ENCODE measurements at regions not wholly inside any gene's neighbourhood (a gene's known extent, or its start where the extent isn't known, plus 50 kb on each side); places are given as distances from the start of the nearest gene placed in this dataset.
A peak's percentile ranks its signal among the peaks of the same experiment; 100 is the strongest.

- Mint-ChIP-seq H3K36me3 (no peaks in the 10 kb centered on the region), H3K4me3 (no peak overlapping the region), H3K9me3 (no peaks in the 10 kb centered on the region), H3K4me1 (no peaks in the 10 kb centered on the region), H3K27me3 (peaks cover 0 to 30% (median 20%) of the 10 kb centered on the region in 5 donors), H3K27ac (no peak overlapping the region)
- POLR2A ChIA-PET, result no interaction called here
- CTCF ChIA-PET, result no interaction called here
- no peak for ATAC-seq
- Histone ChIP-seq H3K27me3 (ENCODE audit: control insufficient read depth in 2 of 2, insufficient read depth in 2 of 2, low read length in 2 of 2) (no peaks in the 10 kb centered on the region), H3K9me3 (ENCODE audit: control insufficient read depth in 2 of 3, low read length in 3 of 3) (no peaks in the 10 kb centered on the region), H3K4me1 (ENCODE audit: control insufficient read depth in 2 of 2, insufficient read depth in 2 of 2, low read length in 2 of 2) (no peaks in the 10 kb centered on the region), H3K36me3 (ENCODE audit: control insufficient read depth in 2 of 3, insufficient read depth in 3 of 3, low read length in 3 of 3) (no peaks in the 10 kb centered on the region), H3K27ac (ENCODE audit: low read depth, low read length) (no peak overlapping the region), H3K4me3 (ENCODE audit: low read length) (no peak overlapping the region)
- intact Hi-C loops (cut with micrococcal nuclease), result no loop called here
- no peak for DNase-seq
Measured at GRCh38 chr11:59008947-59009346, 69.7 kb downstream of the GLYATL1 start.

- no peak overlapping the region for H3K4me3 ChIP-seq (ENCODE audit: low read length)
Measured at GRCh38 chr11:59009661-59010060, 70.4 kb downstream of the GLYATL1 start.

GRCh38 chr11:59010708-59011107 is 71.4 kb downstream of the GLYATL1 start:
- Histone ChIP-seq H3K36me3 (ENCODE audit: control insufficient read depth in 2 of 3, insufficient read depth in 3 of 3, low read length in 3 of 3) (no peaks in the 10 kb centered on the region), H3K4me1 (ENCODE audit: control insufficient read depth in 2 of 2, insufficient read depth in 2 of 2, low read length in 2 of 2) (no peaks in the 10 kb centered on the region), H3K4me3 (ENCODE audit: low read length) (no peak overlapping the region), H3K27ac (ENCODE audit: low read depth, low read length) (no peak overlapping the region), H3K27me3 (ENCODE audit: control insufficient read depth in 2 of 2, insufficient read depth in 2 of 2, low read length in 2 of 2) (no peaks in the 10 kb centered on the region), H3K9me3 (ENCODE audit: control insufficient read depth in 2 of 3, low read length in 3 of 3) (no peaks in the 10 kb centered on the region)
- Mint-ChIP-seq H3K9me3 (no peaks in the 10 kb centered on the region), H3K36me3 (no peaks in the 10 kb centered on the region), H3K4me1 (no peaks in the 10 kb centered on the region), H3K27ac (no peak overlapping the region), H3K4me3 (no peak overlapping the region), H3K27me3 (peaks cover 0 to 38% (median 19%) of the 10 kb centered on the region in 5 donors)
- intact Hi-C loops (cut with micrococcal nuclease), result no loop called here
- ATAC-seq (no peak), DNase-seq (no peak)
- POLR2A ChIA-PET, result no interaction called here
- CTCF ChIA-PET, result interaction anchor here (0.7 kb wide), 1 partner anchor 1752 kb away, joined by 3 read pairs; no protein-coding TSS in a partner anchor

More at GRCh38 chr11:59009661-59010060, 70.4 kb downstream of the GLYATL1 start:
- no peaks in the 10 kb centered on the region for H3K4me1 ChIP-seq (ENCODE audit: control insufficient read depth in 2 of 2, insufficient read depth in 2 of 2, low read length in 2 of 2)
- no peaks in the 10 kb centered on the region for H3K36me3 Mint-ChIP-seq
- H3K9me3 Mint-ChIP-seq, result no peaks in the 10 kb centered on the region
- no peak overlapping the region for H3K27ac Mint-ChIP-seq
- no peak for DNase-seq
- H3K9me3 ChIP-seq (ENCODE audit: control insufficient read depth in 2 of 3, low read length in 3 of 3), result no peaks in the 10 kb centered on the region
- no peaks in the 10 kb centered on the region for H3K4me1 Mint-ChIP-seq
- CTCF ChIA-PET, result interaction anchor here (0.6 kb wide), 1 partner anchor 1031 kb away, joined by 3 read pairs; no protein-coding TSS in a partner anchor
- H3K27me3 Mint-ChIP-seq, result peaks cover 0 to 36% (median 20%) of the 10 kb centered on the region in 5 donors
- peak; percentile 44 for ATAC-seq
- no peaks in the 10 kb centered on the region for H3K36me3 ChIP-seq (ENCODE audit: control insufficient read depth in 2 of 3, insufficient read depth in 3 of 3, low read length in 3 of 3)
- H3K27me3 ChIP-seq (ENCODE audit: control insufficient read depth in 2 of 2, insufficient read depth in 2 of 2, low read length in 2 of 2), result no peaks in the 10 kb centered on the region
- no peak overlapping the region for H3K4me3 Mint-ChIP-seq
- POLR2A ChIA-PET, result no interaction called here
- intact Hi-C loops (cut with micrococcal nuclease), result no loop called here
- no peak overlapping the region for H3K27ac ChIP-seq (ENCODE audit: low read depth, low read length)

- H3K36me3 ChIP-seq (ENCODE audit: control insufficient read depth in 2 of 3, insufficient read depth in 3 of 3, low read length in 3 of 3), result no peaks in the 10 kb centered on the region
- ATAC-seq (no peak), DNase-seq (no peak)
- no peaks in the 10 kb centered on the region for H3K4me1 ChIP-seq (ENCODE audit: control insufficient read depth in 2 of 2, insufficient read depth in 2 of 2, low read length in 2 of 2)
- H3K4me3 ChIP-seq (ENCODE audit: low read length), result no peak overlapping the region
- intact Hi-C loops (cut with micrococcal nuclease), result no loop called here
- H3K27ac ChIP-seq (ENCODE audit: low read depth, low read length), result no peak overlapping the region
- peaks cover 3 to 42% (median 19%) of the 10 kb centered on the region in 5 donors for H3K27me3 Mint-ChIP-seq
- H3K4me1 Mint-ChIP-seq, result no peaks in the 10 kb centered on the region
- H3K4me3 Mint-ChIP-seq, result no peak overlapping the region
- peaks cover 0 to 6% (median 0%) of the 10 kb centered on the region in 11 donors for H3K9me3 Mint-ChIP-seq
- no peaks in the 10 kb centered on the region for H3K27me3 ChIP-seq (ENCODE audit: control insufficient read depth in 2 of 2, insufficient read depth in 2 of 2, low read length in 2 of 2)
- POLR2A ChIA-PET, result no interaction called here
- no peaks in the 10 kb centered on the region for H3K36me3 Mint-ChIP-seq
- H3K9me3 ChIP-seq (ENCODE audit: control insufficient read depth in 2 of 3, low read length in 3 of 3), result no peaks in the 10 kb centered on the region
- CTCF ChIA-PET, result interaction anchor here (0.7 kb wide), 1 partner anchor 1751 kb away, joined by 3 read pairs; no protein-coding TSS in a partner anchor
- H3K27ac Mint-ChIP-seq, result no peak overlapping the region
Measured at GRCh38 chr11:59011655-59012397, 72.5 kb downstream of the GLYATL1 start.

- Mint-ChIP-seq H3K9me3 (peaks cover 0 to 6% (median 0%) of the 10 kb centered on the region in 11 donors), H3K27me3 (peaks cover 4 to 38% (median 20%) of the 10 kb centered on the region in 5 donors), H3K36me3 (no peaks in the 10 kb centered on the region), H3K4me1 (no peaks in the 10 kb centered on the region), H3K4me3 (no peak overlapping the region), H3K27ac (no peak overlapping the region)
- peak; percentile 67 for ATAC-seq
- Histone ChIP-seq H3K36me3 (ENCODE audit: control insufficient read depth in 2 of 3, insufficient read depth in 3 of 3, low read length in 3 of 3) (no peaks in the 10 kb centered on the region), H3K4me3 (ENCODE audit: low read length) (no peak overlapping the region), H3K27me3 (ENCODE audit: control insufficient read depth in 2 of 2, insufficient read depth in 2 of 2, low read length in 2 of 2) (no peaks in the 10 kb centered on the region), H3K4me1 (ENCODE audit: control insufficient read depth in 2 of 2, insufficient read depth in 2 of 2, low read length in 2 of 2) (no peaks in the 10 kb centered on the region), H3K27ac (ENCODE audit: low read depth, low read length) (no peak overlapping the region), H3K9me3 (ENCODE audit: control insufficient read depth in 2 of 3, low read length in 3 of 3) (no peaks in the 10 kb centered on the region)
- DNase-seq, result no peak
- ChIA-PET POLR2A (no interaction called here), CTCF (no interaction called here)
- intact Hi-C loops (cut with micrococcal nuclease), result no loop called here
Measured at GRCh38 chr11:59012398-59013265, 73.3 kb downstream of the GLYATL1 start.

GRCh38 chr11:59025097-59025496 is 61.0 kb upstream of the GLYATL1B start:
- peaks cover 0 to 3% (median 0%) of the 10 kb centered on the region in 11 donors for H3K9me3 Mint-ChIP-seq
- intact Hi-C loops (cut with micrococcal nuclease), result no loop called here
- no peak overlapping the region for H3K4me3 Mint-ChIP-seq
- H3K4me1 ChIP-seq (ENCODE audit: control insufficient read depth in 2 of 2, insufficient read depth in 2 of 2, low read length in 2 of 2), result no peaks in the 10 kb centered on the region
- H3K4me1 Mint-ChIP-seq, result no peaks in the 10 kb centered on the region
- ChIA-PET CTCF (no interaction called here), POLR2A (no interaction called here)
- H3K9me3 ChIP-seq (ENCODE audit: control insufficient read depth in 2 of 3, low read length in 3 of 3), result no peaks in the 10 kb centered on the region
- H3K27me3 ChIP-seq (ENCODE audit: control insufficient read depth in 2 of 2, insufficient read depth in 2 of 2, low read length in 2 of 2), result no peaks in the 10 kb centered on the region
- H3K4me3 ChIP-seq (ENCODE audit: low read length), result no peak overlapping the region
- H3K36me3 Mint-ChIP-seq, result no peaks in the 10 kb centered on the region
- no peak overlapping the region for H3K27ac ChIP-seq (ENCODE audit: low read depth, low read length)
- no peaks in the 10 kb centered on the region for H3K36me3 ChIP-seq (ENCODE audit: control insufficient read depth in 2 of 3, insufficient read depth in 3 of 3, low read length in 3 of 3)
- DNase-seq (no peak), ATAC-seq (no peak)
- H3K27me3 Mint-ChIP-seq, result peaks cover 4 to 14% (median 13%) of the 10 kb centered on the region in 5 donors
- H3K27ac Mint-ChIP-seq, result no peak overlapping the region
